HG02885 (cell line): ENCODE measurements at regions not wholly inside any gene's neighbourhood (a gene's known extent, or its start where the extent isn't known, plus 50 kb on each side); places are given as distances from the start of the nearest gene placed in this dataset.

Experiments
- ATAC-seq: cut with Tn5 transposase; IDR thresholded peaks from one replicate; pipeline ENCODE4 v1.9.1; 2021; ENCODE audit warnings: mild to moderate bottlenecking; ENCODE audit not compliant: unreplicated experiment, poor library complexity

DNA sequence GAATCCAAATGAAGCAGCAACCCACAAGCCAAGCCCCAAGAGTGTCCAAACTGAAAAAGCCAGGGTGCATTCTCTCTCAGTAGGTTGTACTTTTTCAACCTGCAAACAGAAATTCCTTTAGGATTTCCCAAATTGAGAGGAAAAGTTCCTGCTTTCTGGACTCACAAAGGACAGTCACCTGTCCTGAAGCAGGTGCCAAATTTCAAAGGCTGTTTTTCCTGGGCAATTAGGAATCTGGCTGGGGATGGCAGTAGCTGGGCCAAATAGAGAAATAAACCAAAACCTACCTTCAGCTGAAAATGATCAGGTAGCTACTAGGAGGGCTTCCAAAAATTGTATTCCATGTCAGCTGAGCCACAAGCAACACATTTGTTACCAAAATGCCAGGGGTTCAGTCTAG is 83.1 kb upstream of the TP63 start:
- no peak for ATAC-seq

DNA sequence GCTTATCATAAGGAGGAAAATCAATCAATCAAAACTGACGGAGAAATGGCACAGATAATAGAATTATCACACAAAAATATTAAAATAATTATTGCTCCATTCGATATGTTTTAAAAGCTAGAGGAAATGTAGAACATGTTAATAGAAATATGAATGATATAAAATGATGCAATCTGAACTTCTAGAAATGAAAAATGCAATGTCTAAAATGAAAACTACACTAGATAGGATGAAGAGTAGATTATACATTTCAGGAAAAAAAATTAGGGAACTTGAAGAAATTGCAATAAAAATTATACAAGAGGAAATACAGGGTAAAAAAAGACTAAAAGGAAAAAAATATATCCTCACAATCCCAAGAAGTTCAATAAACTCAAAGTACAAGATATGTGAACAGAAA is 80.2 kb upstream of the TP63 start:
- no peak for ATAC-seq

- no peak for ATAC-seq
Observed at GRCh38 chr3:189554868-189555557, 76.2 kb upstream of the TP63 start.

DNA sequence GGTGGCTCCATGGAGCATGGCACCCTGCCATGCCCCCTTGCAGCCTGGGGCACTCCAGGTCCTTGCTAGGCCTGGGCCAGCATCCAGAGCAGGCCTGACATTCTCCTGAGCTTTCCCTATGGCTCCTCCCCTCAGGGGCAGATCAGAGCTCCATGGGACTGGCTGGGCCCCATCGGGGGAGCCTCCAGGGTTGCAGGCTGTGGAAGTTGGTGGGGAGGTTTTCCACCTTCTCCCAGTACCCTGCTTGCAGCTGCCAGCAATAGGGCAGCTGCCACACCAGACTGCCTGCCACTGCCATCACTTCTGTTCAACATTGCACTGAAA is 75.7 kb upstream of the TP63 start:
- ATAC-seq, result no peak

- no peak for ATAC-seq
Observed at GRCh38 chr3:189557824-189558223, 73.4 kb upstream of the TP63 start.

DNA sequence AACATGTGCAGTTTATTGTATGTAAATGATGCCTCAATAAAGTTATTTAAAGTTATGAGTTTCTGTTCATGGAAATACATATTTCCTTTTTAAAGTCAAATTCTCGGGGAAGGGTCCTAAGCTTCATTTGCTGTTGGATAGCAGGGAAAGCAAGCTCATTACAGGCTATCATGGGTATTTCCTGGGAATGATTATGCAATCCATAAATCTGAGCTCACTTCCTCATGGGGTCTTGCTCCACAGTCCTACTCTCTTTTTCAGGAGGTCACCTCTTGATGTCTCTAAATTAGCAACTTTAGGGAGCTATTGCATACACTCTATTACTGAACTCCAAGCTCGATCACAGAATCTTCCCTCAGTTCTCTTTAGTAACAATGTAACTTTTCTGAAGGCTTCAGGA is 69.9 kb upstream of the TP63 start:
- no peak for ATAC-seq

DNA sequence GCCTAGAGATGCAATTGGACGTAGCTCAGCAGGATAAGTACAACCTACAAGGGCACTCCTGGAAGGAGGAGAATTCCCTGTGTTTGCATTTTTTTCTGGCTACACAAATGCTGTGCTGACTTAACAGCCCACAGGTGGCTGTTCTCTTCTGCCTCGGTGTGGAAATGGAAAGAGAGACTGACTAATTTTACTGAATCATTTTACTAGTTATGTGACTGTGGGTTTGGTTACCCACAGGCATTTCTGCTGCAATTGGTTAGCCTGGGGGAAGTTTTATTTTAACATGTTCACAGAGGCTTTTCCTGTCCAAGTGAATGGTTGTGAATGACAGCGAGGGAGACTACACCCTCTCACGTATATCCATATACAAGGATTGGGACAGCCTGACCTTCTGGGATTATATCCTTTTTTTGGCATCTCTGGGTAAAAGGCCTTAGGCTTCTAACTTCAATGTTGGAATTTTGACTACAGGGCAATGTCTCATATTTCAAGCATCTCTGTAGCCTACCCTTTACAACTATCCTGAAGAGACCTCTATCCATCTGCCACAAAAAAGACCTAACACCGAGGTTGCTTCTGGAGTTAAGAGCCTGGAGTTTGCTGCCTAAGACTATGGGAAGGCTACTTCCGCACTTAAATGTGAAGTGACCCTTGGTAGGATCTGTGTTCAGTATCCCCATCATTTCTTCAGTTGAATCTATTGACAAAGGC is 67.2 kb upstream of the TP63 start:
- ATAC-seq, result peak; percentile 84

GRCh38 chr3:189566550-189567130 is 64.5 kb upstream of the TP63 start:
- ATAC-seq, result no peak

DNA sequence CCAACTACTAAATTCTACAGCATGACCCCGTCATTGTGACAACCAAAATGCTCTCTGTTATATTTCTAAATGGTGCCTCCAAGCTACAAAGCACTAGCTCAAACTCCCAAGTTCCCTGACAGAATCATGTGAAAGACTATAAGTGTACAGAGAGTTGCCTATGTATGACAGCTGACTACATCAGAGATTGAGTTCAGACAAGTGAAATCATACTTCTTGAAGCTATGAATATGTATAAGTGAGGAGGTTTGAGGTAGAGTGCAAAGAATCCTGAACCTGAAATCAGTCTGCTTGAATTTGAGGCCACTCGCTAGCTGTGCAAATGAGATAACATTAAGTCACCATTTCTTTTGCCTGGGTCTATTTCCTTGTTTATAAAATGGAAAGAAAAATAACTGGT is 63.9 kb upstream of the TP63 start:
- ATAC-seq, result no peak

DNA sequence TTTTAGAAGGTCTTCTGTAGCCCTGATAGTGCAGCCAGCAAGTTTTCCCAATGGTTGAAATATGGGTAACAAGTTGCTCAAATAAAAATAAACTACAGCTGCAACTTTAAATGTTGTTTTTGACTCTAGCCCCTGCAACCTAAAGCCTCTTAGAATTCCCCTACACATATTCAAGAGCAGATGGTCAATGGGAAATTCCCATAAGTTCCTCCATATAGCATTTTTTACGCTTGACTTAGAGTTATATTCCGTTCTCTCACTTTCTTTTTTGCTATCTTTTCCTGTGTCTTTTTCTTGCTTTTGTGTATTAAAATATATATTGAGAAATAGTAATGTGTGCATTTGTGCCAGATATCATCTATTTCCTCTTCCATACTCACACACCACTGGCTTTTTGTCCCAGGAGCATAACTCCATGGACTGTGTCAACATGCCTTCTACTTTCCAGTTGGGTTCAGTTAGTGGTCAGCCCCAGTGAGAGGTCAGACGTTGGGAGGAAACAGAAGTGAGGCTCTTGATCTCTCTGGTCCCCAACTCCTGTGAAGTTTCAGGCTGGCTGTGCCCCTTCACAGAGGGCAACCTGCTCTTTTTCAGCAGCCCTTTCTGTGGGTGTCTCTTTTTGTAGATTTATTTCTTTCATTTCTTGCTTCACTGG is 63.3 kb upstream of the TP63 start:
- ATAC-seq, result peak; percentile 34

DNA sequence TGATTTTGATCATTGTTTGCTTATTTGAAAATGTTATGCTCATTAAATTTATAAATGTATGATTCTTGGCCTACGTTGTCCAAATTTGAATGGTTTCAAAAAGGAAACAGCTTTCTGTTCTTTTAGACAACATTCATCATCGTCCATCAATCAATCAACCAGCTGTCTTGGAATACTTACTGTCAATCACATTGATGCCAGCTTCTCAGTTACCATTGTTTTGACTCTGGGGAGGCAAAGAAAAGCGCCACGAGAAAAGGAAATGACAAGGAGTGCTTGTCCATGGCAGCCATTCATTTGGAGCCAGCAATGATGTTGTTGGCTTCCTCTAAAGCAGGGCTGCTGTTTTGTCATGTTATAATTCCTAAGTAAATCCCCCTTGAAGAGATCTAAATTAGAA is 62.2 kb upstream of the TP63 start:
- ATAC-seq, result no peak

GRCh38 chr3:189569473-189569872 is 61.7 kb upstream of the TP63 start:
- no peak for ATAC-seq

GRCh38 chr3:189570916-189571315 is 60.3 kb upstream of the TP63 start:
- ATAC-seq, result peak; percentile 53

DNA sequence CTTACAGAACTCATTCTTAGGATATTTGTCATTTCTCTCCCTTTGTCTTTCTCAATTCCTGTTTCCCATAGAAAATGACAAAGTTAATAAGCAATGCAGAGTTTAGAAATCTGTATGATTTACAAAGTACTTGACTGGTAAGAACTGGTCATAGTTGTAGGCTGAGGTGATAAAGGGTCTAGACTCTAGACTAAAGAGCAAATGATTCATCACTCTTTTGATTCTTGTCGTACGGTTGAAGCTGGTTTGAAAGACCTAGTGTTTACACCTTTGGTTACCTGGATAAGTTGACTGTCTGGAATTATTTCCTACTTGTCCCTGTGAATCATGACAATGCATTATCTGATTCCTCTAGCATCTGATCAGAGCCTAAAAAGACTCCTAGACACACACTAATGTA is 58.9 kb upstream of the TP63 start:
- ATAC-seq, result no peak

GRCh38 chr3:189573004-189573403 is 58.2 kb upstream of the TP63 start:
- ATAC-seq, result peak; percentile 73

DNA sequence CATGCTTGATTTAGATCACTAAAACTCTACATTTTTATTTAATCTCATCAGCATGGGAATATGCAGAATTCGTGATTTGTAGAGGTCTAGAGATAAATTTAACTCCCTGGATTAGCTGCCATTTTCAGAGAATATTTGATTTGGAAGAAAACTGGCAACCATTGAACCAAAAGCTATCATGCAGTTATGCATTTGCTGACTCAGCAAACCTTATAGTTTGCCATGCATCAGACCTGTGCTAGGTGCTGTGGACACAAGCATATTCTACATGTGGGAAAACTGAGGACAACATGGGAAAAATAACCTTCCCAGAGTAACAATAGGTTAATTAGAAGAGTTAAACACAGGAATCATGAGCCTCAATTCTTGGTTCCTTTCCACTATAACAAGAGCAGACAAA is 54.7 kb upstream of the TP63 start:
- no peak for ATAC-seq

DNA sequence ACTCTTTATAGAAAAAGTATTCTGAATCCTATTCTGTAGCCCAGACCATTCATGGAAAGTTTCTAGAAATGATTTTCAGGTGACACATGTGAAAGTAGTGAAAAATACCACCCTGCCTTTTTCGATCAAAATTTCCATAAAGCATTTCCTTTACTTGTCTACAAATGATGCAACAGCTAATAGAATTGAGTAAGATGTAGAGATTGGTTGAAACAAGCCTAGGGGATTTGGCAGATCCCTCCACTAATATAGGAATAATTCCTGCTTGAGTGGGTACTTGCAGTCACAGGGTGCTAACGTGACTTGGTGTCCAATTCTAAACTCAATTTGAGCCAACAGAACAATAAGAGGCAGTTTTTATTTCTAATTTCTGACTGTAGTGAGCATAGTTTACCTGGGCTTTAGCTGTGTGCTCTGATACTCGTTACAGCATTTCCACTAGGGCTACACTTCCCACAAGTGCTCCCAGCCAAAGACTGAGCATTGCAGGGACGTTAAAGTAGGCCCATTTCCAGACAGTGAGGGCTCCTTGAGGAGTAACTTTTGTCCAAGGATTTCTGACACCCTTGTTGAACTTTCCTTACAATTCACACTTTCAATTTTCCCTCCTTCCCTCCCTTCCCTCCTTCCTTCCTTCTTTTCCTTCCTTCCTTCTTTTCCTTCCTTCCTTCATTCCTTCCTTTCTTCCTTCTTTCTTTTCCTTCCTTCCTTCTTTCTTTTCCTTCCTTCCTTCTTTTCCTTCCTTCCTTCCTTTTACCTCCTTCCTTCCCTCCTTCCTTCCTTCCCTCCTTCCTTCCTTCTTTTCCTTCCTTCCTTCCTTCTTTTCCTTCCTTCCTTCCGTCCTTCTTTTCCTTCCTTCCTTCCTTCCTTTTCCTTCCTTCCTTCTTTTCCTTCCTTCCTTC is 53.9 kb upstream of the TP63 start:
- ATAC-seq, result no peak

GRCh38 chr3:189580190-189580589 is 51.0 kb upstream of the TP63 start:
- no peak for ATAC-seq
